HG03354 (cell line): ENCODE measurements at regions not wholly inside any gene's neighbourhood (a gene's known extent, or its start where the extent isn't known, plus 50 kb on each side); places are given as distances from the start of the nearest gene placed in this dataset.
"Not testable (repeated sequence)": the region's sequence is repeated elsewhere in the genome, so short reads cannot be mapped to it uniquely, and the experiment has no call there.

Experiments
- ATAC-seq: cut with Tn5 transposase; IDR thresholded peaks from one replicate; pipeline ENCODE4 v1.9.1; 2021; ENCODE audit warnings: mild to moderate bottlenecking; ENCODE audit not compliant: unreplicated experiment, poor library complexity, severe bottlenecking

DNA sequence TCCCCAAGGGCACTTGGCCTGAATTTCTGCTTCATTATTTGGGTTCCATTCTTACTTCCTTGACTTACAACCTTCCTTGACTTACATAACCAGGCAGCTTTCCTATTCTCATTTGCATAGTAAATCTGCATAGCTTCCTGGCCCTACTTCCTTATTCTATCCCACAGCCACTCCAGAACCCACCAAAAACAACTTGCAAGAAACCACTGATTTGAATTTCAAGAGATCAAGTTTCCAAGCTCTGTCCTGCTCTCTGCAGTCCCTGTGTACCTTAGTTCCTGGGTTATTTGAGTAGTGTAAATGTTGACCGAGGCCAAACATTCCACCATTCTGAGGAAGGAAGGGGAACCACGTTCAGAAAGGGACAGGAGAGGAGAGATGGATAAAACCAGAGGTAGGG, 603.3 kb downstream of the PTPRC start:
- no peak for ATAC-seq

DNA sequence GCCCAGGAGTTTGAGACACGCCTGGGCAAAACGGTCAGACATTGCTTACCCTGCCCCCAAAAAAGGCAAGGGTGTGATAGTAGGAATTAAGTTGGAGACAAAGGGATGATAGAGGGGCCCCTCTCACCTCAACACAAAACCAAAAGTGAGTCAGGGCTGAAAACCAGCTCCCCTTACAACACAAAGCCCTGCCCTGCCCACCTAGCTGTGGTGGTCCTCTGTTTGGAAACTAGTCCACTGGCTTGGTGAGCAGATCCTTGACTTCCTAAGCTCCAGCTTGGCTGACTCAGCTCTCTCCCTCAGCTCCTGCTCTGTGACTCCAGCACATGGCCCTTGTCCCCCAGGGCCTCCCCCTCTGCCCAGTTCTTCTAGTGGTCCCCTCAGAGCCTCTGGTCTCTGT, 603.8 kb downstream of the PTPRC start:
- ATAC-seq = no peak

DNA sequence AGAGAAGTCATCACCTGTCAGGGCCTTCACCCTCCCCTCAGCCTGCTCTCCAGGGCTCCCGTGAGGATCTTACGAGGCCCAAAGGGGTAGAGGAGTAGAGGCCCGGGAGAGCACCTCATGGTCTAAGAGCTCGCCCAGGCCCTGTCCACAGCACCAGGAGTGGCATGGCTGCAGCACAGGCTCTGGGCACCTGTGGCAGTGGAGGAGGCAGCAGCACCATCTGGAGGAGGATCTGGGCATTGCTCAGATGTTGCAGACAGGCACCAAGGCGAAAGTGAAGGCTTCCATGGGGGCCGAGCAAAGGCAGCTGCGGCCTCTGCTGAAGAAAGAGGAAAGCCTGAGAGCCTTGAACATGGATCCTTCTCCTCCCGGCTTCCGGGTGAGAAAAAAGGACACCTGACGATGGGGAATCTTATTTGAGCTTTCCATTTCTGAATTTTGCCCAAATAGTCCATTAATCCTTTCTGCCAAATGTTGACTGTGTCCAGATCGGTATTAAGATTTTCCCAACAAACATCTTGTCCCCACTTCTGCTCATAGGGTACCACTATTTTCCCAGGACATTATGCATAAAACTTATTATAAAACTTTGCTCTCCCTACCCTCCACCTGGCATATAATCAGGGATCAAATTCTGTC, 604.7 kb downstream of the PTPRC start:
- ATAC-seq = peak; percentile 99

DNA sequence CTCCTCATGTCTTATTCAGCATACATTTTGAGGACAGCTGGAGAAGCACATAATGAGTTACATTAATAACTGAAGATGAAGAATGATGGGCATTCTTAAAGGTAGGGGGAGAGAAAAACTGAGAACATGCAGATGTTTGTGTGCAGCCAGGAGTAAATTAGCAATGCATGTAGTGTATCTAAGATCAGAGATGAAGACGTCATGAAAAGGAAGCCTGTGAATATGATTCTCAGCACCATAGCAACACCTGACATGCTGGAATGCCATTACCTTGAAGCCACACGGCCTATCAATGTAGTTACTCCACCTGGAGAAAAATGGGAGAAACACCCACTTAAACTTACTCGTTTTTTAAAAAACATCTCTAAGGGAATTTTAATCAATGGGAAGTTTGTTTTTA, 607.1 kb downstream of the PTPRC start:
- ATAC-seq = no peak

DNA sequence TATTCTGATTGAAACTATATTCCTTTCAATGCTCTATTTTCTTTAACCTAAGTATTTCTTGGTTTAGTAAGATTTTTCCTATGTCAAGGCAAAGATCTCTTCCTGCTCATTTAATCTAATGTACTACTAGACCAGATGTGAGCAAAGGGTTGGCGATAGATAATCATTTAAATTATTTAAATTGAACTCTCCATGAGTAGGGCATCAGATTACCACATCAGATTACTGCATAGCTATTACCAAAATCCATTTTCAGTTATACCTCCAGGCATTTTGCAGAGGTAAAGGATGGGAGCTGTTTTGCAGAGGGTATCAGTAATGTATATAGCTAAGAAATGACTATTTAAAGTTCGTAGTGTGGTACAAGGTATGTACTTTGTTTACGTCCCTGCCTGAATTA, 607.9 kb downstream of the PTPRC start:
- no peak for ATAC-seq

DNA sequence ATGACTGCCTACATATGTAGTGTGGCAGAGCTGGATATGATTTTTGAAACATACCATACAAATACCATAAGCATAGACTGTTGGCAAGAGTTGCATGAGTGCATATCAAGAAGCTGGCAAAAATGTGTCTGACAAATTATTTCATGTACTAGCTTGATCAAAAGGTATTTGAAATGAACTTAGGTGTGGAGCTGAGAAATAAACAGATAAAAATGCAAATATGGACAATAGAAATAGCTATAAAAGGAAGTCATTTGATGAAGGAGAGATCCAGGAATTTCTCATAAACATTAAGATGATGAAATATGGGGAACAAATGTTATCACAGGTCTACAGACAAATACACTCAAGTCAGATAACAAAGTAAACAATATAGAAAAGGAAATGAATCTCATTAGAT, 609.1 kb downstream of the PTPRC start:
- no peak for ATAC-seq

DNA sequence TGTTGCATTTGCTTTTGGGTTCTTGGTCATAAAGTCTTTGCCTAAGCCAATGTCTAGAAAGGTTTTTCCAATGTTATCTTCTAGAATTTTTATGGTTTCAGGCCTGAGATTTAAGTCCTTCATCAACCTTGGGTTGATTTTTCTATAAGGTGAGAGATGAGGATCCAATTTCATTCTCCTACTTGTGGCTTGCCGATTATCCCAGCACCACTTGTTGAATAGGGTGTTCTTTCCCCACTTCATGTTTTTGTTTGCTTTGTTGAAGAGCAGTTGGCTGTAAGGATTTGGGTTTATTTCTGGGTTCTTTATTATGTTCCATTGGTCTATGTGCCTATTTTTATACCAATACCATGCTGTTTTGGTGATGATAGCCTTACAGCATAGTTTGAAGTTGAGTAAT, 615.2 kb downstream of the PTPRC start:
- not testable (repeated sequence) for ATAC-seq

DNA sequence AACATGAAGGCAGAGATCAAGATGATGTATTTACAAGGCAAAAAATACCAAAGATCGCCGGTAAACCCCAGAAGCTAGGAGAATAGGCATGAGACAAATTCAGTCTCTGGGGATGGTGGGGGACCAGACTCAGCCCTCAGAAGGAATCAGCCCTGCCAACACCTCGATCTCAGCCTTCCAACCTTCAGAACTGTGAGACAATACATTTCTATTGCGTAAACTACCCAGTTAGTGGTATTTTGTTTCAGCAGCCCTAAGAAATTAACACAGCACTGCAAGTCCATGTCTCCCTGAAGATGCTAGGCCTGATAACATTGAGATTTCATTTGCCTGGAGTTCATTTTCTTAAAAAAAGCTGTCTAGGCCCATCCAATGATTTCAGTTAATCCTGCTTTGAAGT, 622.5 kb downstream of the PTPRC start:
- no peak for ATAC-seq

DNA sequence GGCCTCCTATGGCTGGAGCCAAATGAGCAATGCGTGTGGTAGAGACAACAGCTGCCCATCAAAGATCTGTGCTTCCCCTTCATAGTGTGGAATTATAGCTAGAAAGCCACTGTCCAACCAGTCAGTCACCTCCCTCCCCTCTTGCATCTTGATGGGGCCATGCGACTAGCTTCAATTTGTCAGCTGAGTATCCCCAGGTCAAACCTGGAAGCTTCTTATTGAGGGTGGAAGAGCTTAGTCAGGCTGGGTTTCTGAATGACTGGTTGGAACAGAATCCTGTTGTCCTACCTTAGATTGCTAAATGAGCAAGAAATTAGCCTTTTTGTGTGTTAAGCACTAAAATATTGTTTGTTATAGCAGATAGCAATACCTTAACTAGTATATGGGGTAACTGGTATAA, 625.4 kb downstream of the PTPRC start:
- no peak for ATAC-seq

DNA sequence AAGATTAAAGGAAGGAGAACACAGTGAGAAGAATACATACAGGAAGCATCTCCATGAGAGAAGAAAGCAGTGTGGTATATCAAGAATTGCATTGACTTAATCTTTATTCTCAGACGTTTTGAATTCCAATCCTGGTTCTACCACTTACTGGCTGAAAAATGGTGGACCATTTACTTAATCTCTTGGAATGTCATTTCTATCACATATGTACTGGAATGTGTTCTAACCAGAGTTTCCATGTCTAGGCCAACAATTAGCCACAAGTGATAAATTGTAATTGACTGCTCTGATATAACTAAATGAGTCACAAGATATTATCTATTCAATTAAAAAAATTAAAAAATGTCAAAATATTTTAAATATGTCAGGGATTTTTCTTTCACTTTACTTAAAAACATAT, 626.1 kb downstream of the PTPRC start:
- no peak for ATAC-seq

DNA sequence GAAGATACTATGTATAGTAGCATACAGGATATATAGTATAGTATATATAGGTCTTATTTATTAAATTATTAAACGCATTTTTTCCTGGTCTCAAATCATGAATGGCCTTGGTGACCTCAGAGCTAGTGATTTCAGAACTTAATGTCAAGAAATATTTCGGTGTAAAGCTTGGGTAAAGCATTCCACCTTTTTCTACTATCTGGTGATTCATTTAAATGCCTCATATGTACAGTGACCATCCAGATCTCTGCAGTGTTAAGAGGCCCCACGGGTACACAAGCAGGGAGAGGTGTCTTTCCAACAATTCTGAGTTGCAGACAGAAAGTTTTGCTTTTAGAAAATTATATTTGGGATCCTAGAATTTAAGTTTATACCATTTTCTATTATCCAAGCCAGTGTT, 626.5 kb downstream of the PTPRC start:
- no peak for ATAC-seq

DNA sequence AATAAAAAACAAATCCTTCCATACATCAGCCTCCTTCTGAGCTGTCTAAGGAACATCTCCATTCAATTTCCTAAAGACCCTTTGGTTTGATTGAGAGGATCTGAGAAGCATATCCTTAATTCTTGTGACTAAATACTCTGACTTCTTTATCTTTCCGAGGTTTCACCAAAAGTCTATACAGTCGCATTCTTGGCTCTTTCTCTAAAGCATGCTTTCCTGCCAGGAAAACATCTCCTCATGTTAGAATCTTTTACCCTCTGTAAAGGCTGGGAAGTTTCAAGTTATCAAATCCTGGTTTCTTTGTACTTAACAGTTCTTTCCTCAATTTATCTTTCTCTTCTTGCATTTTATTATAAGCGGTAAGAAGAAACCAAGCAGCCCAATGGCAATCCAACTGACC, 630.4 kb downstream of the PTPRC start:
- ATAC-seq = no peak

DNA sequence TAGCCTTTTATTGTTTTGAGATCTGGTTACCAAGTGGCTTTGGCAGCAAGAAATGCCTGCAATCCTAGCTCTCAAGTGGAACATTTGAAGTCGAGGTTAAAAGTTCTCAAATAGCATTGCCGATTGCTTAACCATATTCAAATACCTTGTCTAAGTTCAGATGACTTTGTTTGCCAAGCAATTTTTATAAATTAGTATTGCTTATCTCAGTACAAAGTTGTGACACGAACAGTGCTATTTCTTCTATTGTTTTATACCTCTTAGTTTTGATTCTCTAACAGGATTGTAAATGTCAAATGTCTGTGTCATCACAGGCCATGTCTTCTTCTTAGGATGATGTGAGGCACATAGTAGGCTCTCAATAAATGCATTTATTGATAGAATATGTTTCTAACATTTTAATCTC, 633.3 kb downstream of the PTPRC start:
- no peak for ATAC-seq

DNA sequence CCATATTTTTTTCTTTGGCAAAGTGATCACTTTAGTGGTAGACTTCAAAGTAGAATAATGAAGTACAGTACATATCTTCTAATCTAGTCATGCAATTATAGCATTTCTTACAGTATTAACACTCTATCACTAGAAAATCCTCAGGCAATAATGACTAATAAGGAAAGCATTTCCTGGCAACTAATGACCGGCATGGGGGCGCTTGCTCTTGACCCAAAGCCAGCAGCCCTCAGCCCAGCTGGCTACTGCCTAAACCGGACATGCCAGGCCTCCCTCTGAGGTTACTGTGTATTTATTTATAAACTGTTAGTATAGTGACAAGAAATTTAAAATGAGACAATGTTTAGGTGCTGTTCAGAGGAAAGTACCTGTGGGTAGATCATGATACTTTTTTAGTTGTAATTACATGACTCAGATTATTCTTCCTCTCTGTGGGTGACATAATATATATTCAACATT, 633.8 kb downstream of the PTPRC start:
- ATAC-seq = peak; percentile 89

DNA sequence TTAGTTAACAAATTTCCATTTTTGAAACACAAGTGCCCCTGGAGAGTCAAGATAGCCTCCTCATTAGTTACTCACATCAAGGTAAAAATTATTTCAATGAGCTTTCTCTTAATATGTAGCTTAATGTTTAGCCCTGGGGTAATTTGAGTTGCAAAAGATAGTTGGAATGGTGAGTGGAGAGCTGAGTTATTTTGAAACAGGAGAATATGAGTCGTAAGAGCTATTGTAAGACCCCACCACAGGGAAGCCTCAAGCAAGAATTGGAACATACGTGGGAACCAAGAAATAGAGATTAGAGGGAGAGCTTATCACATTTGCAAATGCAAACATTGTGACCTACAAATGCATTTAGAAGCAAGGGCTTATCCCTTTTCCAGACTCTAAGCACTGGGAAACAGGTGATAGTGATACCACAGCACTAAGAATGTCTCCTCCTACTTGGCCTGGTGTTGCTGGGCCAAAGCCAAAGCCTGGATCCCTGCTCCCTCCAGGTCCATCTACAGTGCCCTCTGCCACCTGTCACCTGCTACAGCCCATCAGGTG, 635.1 kb downstream of the PTPRC start:
- ATAC-seq = no peak

DNA sequence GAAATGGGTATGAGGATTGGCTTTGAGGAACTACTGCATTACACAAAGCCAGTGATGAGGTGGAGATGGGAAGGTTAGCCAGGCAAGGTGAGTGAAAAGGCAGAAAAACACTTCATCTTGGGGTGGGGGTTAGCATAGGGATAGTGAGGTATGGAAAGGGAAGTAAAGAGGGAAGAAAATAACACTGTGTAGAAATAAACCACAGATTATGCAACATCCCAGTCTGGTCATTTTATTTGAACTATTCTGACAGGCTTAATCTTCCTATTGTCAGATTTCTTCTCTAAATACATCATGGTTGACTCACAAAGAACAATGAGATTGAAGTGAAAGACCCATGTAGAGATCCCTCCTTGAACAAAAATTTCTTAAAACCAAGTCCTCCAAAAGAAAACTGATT, 640.2 kb downstream of the PTPRC start:
- ATAC-seq = no peak

DNA sequence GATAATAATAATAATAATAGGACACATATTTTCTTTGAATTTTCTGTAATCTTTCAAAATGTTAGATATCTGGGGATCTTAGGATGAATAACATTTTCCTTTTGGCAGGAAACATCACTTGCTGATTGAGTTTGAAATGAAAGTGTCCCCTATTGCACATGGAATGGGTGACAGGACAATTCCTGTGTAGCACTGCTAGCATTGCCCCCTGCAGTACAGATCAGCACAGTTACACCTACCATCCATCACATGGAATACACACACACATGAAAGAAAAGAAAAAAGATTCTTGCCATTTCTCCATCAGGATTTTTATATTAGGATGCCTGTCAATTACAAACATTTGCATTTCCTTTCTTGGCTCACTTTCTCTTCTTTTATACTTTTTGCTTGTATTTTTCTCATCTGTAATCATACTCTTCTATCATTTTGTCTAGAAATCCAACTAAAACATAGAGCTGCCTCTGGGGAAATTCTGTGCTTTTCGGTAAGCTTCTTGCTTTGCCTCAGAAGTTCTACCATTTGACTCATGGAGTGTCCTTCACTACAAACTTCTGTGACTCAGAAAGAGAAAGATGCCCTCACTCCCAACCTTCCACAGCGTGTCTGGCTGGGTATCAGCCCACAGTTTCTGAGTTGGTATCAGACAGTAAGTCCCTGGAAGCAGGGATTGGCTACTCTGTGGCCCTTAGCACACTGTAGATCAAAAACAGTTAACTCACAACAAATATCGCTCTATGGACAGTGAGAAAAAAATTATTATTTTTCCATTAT, 641.2 kb downstream of the PTPRC start:
- ATAC-seq = peak; percentile 70

DNA sequence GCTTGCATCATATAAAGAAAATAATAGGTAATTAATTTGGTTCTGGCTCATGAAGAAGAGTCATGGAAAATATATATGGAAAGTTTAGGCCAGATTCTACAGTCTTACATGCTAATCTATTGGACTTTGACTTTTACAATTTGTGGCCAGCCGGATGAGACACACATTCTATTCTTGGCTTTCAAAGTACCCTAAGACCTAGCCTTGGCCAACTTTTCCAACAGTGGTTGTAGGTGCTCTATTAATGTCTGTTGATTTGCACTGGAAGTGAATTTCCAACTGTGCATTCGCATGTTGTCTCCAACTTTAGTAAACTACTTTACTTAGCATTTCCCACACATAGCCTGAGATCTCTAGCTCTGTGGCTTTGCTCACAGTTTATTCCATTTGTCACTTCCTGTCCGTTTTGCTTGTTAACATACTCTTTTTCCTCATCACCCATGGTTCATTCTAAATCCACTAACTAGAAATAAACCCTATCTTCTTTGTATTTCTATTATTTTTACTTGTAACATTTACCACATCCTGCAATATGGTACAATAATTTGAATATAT, 644.0 kb downstream of the PTPRC start:
- no peak for ATAC-seq

DNA sequence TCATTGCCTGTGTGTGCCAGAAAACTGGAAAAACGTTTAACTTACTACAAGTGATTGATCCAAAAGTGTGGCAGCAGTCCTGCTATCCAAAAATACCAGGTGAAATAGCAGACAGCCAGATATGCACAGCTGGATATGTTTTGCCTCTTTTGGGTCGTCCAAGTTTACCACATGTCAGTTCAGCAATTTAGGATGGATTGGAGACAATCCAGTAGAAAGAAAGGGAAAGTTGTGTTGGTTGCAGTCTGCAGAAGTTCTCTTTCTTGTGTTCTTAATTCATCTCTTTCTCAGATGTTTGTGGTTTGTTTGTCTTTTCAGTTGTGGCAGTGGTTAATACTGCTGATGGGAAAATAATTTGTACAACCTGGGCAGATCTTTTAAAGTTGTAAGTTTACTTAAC, 645.0 kb downstream of the PTPRC start:
- no peak for ATAC-seq

DNA sequence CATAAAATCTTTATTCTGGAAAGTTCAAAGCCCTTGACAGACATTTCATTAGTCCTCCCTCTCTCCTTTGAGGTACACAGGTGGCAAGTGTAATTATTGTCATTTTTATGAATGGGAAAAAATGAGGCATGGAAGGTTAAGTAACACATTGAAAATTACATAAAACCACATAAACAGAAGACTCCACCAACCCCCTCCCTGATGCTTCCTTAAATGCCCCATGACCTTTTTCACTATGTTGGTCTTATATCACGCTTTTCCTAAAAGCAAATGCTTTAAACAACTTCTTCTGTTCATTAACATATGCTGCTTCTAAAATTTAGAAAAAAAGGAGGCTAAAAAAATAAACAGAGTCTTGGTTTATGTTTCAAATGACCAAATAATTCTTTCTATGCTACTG, 648.4 kb downstream of the PTPRC start:
- ATAC-seq = no peak

DNA sequence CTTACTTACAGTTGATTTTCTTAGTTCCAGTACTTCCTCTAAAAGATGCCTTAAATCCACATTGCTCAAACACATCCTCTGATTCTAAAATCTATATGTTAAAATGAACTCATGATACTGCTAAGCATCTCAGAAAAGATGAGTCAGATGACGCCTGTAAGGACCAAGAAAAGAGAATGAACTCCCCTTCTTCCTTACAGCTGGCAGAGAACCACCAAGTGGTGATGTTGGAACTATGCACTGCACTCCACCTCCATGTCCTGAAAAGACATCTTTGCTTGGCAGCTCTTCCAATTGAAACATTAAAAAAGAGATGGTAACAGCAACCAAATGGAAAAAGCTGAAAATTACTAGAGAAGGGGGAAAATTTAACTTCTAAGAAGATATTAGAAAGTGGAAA, 648.8 kb downstream of the PTPRC start:
- no peak for ATAC-seq
